Hepatocyte (in vitro differentiated cells): ENCODE measurements at regions not wholly inside any gene's neighbourhood (a gene's known extent, or its start where the extent isn't known, plus 50 kb on each side); places are given as distances from the start of the nearest gene placed in this dataset.
"Not testable (repeated sequence)": the region's sequence is repeated elsewhere in the genome, so short reads cannot be mapped to it uniquely, and the experiment has no call there.

Experiments used
- DNase-seq: peaks from one replicate; pipeline ENCODE4 v3.0.0-alpha.2; 2016; ENCODE audit warnings: low spot score
- H2AFZ ChIP-seq: fragments of 200-600 bp; sonication (generic); 2 replicates; pipeline ENCODE4 v1.6.0; 2016; ENCODE audit warnings: antibody characterized with exemption, mild to moderate bottlenecking
- H3K27ac ChIP-seq: fragments of 200-600 bp; sonication (generic); 2 replicates; pipeline ENCODE4 v1.5.1; 2016; ENCODE audit warnings: mild to moderate bottlenecking
- H3K27me3 ChIP-seq: fragments of 200-600 bp; sonication (generic); 2 replicates; pipeline ENCODE4 v1.6.1; 2016
- H3K36me3 ChIP-seq: fragments of 200-600 bp; sonication (generic); replicated peaks from 2 replicates; pipeline ENCODE4 v1.5.1; 2016; ENCODE audit warnings: low read depth; ENCODE audit not compliant: insufficient read depth
- H3K4me1 ChIP-seq: fragments of 200-600 bp; sonication (generic); 2 replicates; pipeline ENCODE4 v1.5.1; 2016; ENCODE audit warnings: mild to moderate bottlenecking, moderate library complexity; ENCODE audit not compliant: insufficient read depth
- H3K4me2 ChIP-seq: fragments of 200-600 bp; sonication (generic); 2 replicates; pipeline ENCODE4 v1.6.0; 2016
- H3K4me3 ChIP-seq: fragments of 200-600 bp; sonication (generic); 2 replicates; pipeline ENCODE4 v1.5.1; 2016; ENCODE audit warnings: mild to moderate bottlenecking
- H3K79me2 ChIP-seq: fragments of 200-600 bp; sonication (generic); 2 replicates; pipeline ENCODE4 v1.6.0; 2017; ENCODE audit warnings: mild to moderate bottlenecking
- H3K9me2 ChIP-seq: fragments of 200-600 bp; sonication (generic); replicated peaks from 2 replicates; pipeline ENCODE4 v1.6.0; 2017; ENCODE audit warnings: mild to moderate bottlenecking; ENCODE audit not compliant: insufficient read depth
- H3K9me3 ChIP-seq: fragments of 200-600 bp; sonication (generic); 2 replicates; pipeline ENCODE4 v1.5.1; 2016; ENCODE audit warnings: low read depth, mild to moderate bottlenecking
- H4K20me1 ChIP-seq: fragments of 200-600 bp; sonication (generic); 2 replicates; pipeline ENCODE4 v1.6.0; 2016; ENCODE audit warnings: mild to moderate bottlenecking; ENCODE audit not compliant: insufficient read depth, poor library complexity, severe bottlenecking
- CTCF ChIP-seq: fragments of 200-600 bp; sonication (generic); IDR thresholded peaks from 2 replicates; pipeline ENCODE4 v1.5.1; 2016; ENCODE audit warnings: antibody characterized with exemption, mild to moderate bottlenecking; ENCODE audit not compliant: poor library complexity
- EZH2 ChIP-seq: fragments of 200-600 bp; sonication (generic); IDR thresholded peaks from 2 replicates; pipeline ENCODE4 v1.6.1; 2016; ENCODE audit warnings: antibody characterized with exemption, mild to moderate bottlenecking, borderline replicate concordance
- EZH2phosphoT487 ChIP-seq: fragments of 200-600 bp; sonication (generic); IDR thresholded peaks from one replicate; pipeline ENCODE4 v1.6.1; 2018; ENCODE audit warnings: antibody characterized with exemption, mild to moderate bottlenecking, low read depth, moderate library complexity; ENCODE audit not compliant: unreplicated experiment, severe bottlenecking
- WGBS: methylation state at CpG from one replicate; pipeline ENCODE4 v1.1.6; 2016; ENCODE audit warnings: low lambda C conversion rate; ENCODE audit errors: missing lambda C conversion rate; 5-methylcytosine and 5-hydroxymethylcytosine counted together

- 45% methylated on average over 3 of the region's 3 CpGs for WGBS
- no peak for TF ChIP-seq EZH2phosphoT487
- no peak for TF ChIP-seq EZH2
- TF ChIP-seq CTCF: no peak
- H3K4me2 ChIP-seq: no peak overlapping the region
These were observed 459.0 kb upstream of the NR3C2 start for GRCh38 chr4:148901075-148901705.

GRCh38 chr4:148898139-148898538 is 455.9 kb upstream of the NR3C2 start:
- H3K4me3 ChIP-seq, H3K27me3 ChIP-seq, H3K9me2 ChIP-seq, H3K4me1 ChIP-seq, H3K36me3 ChIP-seq, H3K4me2 ChIP-seq, H3K9me3 ChIP-seq, H3K79me2 ChIP-seq, H2AFZ ChIP-seq, DNase-seq, H3K27ac ChIP-seq, H4K20me1 ChIP-seq: not testable (repeated sequence)

More at GRCh38 chr4:148901075-148901705, 459.0 kb upstream of the NR3C2 start:
- H3K36me3 ChIP-seq: no peaks in the 10 kb centered on the region
- no peak overlapping the region for H2AFZ ChIP-seq
- H4K20me1 ChIP-seq: no peaks in the 10 kb centered on the region
- H3K27ac ChIP-seq: no peak overlapping the region
- H3K4me1 ChIP-seq: no peaks in the 10 kb centered on the region
- H3K4me3 ChIP-seq: no peak overlapping the region
- H3K79me2 ChIP-seq: no peaks in the 10 kb centered on the region
- no peaks in the 10 kb centered on the region for H3K9me2 ChIP-seq
- H3K27me3 ChIP-seq: no peaks in the 10 kb centered on the region
- no peak for DNase-seq
- no peaks in the 10 kb centered on the region for H3K9me3 ChIP-seq

GRCh38 chr4:148893095-148893494 is 450.9 kb upstream of the NR3C2 start:
- no peaks in the 10 kb centered on the region for H4K20me1 ChIP-seq
- no peak overlapping the region for H3K4me2 ChIP-seq
- H3K27me3 ChIP-seq: no peaks in the 10 kb centered on the region
- TF ChIP-seq CTCF: no peak
- TF ChIP-seq EZH2: no peak
- no peak for TF ChIP-seq EZH2phosphoT487
- H3K36me3 ChIP-seq: no peaks in the 10 kb centered on the region
- H3K4me3 ChIP-seq: no peak overlapping the region
- no peak overlapping the region for H3K27ac ChIP-seq
- DNase-seq: no peak
- no peaks in the 10 kb centered on the region for H3K9me3 ChIP-seq
- whole genome bisulfite sequencing: 91% methylated on average over 3 of the region's 3 CpGs
- H3K9me2 ChIP-seq: no peaks in the 10 kb centered on the region
- no peaks in the 10 kb centered on the region for H3K79me2 ChIP-seq
- H2AFZ ChIP-seq: no peak overlapping the region
- H3K4me1 ChIP-seq: no peaks in the 10 kb centered on the region

GRCh38 chr4:148883891-148884290 is 441.7 kb upstream of the NR3C2 start:
- Histone ChIP-seq H3K79me2 (no peaks in the 10 kb centered on the region), H3K4me1 (no peaks in the 10 kb centered on the region), H3K4me2 (no peak overlapping the region), H2AFZ (no peak overlapping the region), H4K20me1 (no peaks in the 10 kb centered on the region), H3K27ac (no peak overlapping the region), H3K9me3 (no peaks in the 10 kb centered on the region), H3K27me3 (no peaks in the 10 kb centered on the region), H3K9me2 (no peaks in the 10 kb centered on the region), H3K4me3 (no peak overlapping the region), H3K36me3 (no peaks in the 10 kb centered on the region)
- WGBS: 77% methylated on average over 3 of the region's 3 CpGs
- no peak for DNase-seq
- no peak for TF ChIP-seq CTCF
- TF ChIP-seq EZH2phosphoT487: no peak
- TF ChIP-seq EZH2: no peak
